IMR-90 (cell line): ENCODE measurements at regions not wholly inside any gene's neighbourhood (a gene's known extent, or its start where the extent isn't known, plus 50 kb on each side); places are given as distances from the start of the nearest gene placed in this dataset.

Experiments
- CHD1 ChIP-seq: IDR thresholded peaks from 2 replicates; pipeline ENCODE4 v1.6.1; 2012; ENCODE audit warnings: low read depth, low read length, improper control_type of control experiment
- MAFK ChIP-seq: IDR thresholded peaks from 2 replicates; pipeline ENCODE4 v1.6.1; 2012; ENCODE audit warnings: low read depth, low read length, improper control_type of control experiment
- MAZ ChIP-seq: IDR thresholded peaks from 2 replicates; pipeline ENCODE4 v1.6.1; 2012; ENCODE audit warnings: low read depth, mild to moderate bottlenecking, low read length, improper control_type of control experiment, moderate library complexity, borderline replicate concordance
- MXI1 ChIP-seq: IDR thresholded peaks from 2 replicates; pipeline ENCODE4 v1.6.1; 2012; ENCODE audit warnings: low read depth, mild to moderate bottlenecking, low read length, moderate library complexity, borderline replicate concordance
- NFE2L2 ChIP-seq: fragments of 150-350 bp; IDR thresholded peaks from 2 replicates; pipeline ENCODE4 v1.6.1; 2016; ENCODE audit warnings: low read depth, mild to moderate bottlenecking, low read length
- POLR2A ChIP-seq: IDR thresholded peaks from 2 replicates; pipeline ENCODE4 v1.6.1; 2012; ENCODE audit warnings: mild to moderate bottlenecking, low read depth, low read length
- RAD21 ChIP-seq: IDR thresholded peaks from 2 replicates; pipeline ENCODE4 v1.6.1; 2012; ENCODE audit warnings: low read length, improper control_type of control experiment
- RFX5 ChIP-seq: IDR thresholded peaks from 2 replicates; pipeline ENCODE4 v1.8.0; 2012; ENCODE audit warnings: low read depth, mild to moderate bottlenecking, low read length, moderate library complexity
- SMC3 ChIP-seq: fragments of 150-350 bp; IDR thresholded peaks from 2 replicates; pipeline ENCODE4 v1.6.1; 2016; ENCODE audit warnings: low read depth, mild to moderate bottlenecking, antibody characterized with exemption, low read length, moderate library complexity
- USF2 ChIP-seq: fragments of 150-350 bp; IDR thresholded peaks from 2 replicates; pipeline ENCODE4 v1.6.1; 2017; ENCODE audit warnings: mild to moderate bottlenecking, antibody characterized with exemption, low read length, low read depth
- TF ChIP-seq, protein P1 (sequence below): fragments of 150-350 bp; IDR thresholded peaks from 2 replicates; pipeline ENCODE4 v1.6.1; 2016; ENCODE audit warnings: low read depth, mild to moderate bottlenecking, low read length, moderate library complexity, borderline replicate concordance
- TF ChIP-seq, protein P2 (sequence below): conservative IDR thresholded peaks from 2 replicates; pipeline ENCODE4 v1.5.1; 2012; ENCODE audit warnings: mild to moderate bottlenecking, low read depth, low read length, improper control_type of control experiment

- TF ChIP-seq, protein P1, sequence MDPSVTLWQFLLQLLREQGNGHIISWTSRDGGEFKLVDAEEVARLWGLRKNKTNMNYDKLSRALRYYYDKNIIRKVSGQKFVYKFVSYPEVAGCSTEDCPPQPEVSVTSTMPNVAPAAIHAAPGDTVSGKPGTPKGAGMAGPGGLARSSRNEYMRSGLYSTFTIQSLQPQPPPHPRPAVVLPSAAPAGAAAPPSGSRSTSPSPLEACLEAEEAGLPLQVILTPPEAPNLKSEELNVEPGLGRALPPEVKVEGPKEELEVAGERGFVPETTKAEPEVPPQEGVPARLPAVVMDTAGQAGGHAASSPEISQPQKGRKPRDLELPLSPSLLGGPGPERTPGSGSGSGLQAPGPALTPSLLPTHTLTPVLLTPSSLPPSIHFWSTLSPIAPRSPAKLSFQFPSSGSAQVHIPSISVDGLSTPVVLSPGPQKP: no peak
- TF ChIP-seq, protein P2, sequence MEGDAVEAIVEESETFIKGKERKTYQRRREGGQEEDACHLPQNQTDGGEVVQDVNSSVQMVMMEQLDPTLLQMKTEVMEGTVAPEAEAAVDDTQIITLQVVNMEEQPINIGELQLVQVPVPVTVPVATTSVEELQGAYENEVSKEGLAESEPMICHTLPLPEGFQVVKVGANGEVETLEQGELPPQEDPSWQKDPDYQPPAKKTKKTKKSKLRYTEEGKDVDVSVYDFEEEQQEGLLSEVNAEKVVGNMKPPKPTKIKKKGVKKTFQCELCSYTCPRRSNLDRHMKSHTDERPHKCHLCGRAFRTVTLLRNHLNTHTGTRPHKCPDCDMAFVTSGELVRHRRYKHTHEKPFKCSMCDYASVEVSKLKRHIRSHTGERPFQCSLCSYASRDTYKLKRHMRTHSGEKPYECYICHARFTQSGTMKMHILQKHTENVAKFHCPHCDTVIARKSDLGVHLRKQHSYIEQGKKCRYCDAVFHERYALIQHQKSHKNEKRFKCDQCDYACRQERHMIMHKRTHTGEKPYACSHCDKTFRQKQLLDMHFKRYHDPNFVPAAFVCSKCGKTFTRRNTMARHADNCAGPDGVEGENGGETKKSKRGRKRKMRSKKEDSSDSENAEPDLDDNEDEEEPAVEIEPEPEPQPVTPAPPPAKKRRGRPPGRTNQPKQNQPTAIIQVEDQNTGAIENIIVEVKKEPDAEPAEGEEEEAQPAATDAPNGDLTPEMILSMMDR: peak; percentile 31; the same call in 1 of the 2 replicates
- TF ChIP-seq CHD1: no peak
- TF ChIP-seq RAD21: peak; percentile 24; the same call in 1 of the 2 replicates
- TF ChIP-seq POLR2A: no peak
- TF ChIP-seq SMC3: no peak
- TF ChIP-seq MAZ: no peak
- no peak for TF ChIP-seq MAFK
- no peak for TF ChIP-seq USF2
- TF ChIP-seq NFE2L2: no peak
- no peak for TF ChIP-seq MXI1
- TF ChIP-seq RFX5: no peak
These were observed 98.5 kb downstream of the TNFRSF13B start for GRCh38 chr17:16873174-16874035.
